CD4-positive, alpha-beta T cell treated with Interleukin-12 subunit alpha and Interleukin-12 subunit beta, for 1 hour (primary cell): ENCODE measurements at regions not wholly inside any gene's neighbourhood (a gene's known extent, or its start where the extent isn't known, plus 50 kb on each side); places are given as distances from the start of the nearest gene placed in this dataset.

Experiments
- DNase-seq: peaks from one replicate; pipeline ENCODE4 v3.0.0-alpha.2; 2020

- no peak for DNase-seq
Measured at GRCh38 chr13:110773480-110773879, 60.0 kb downstream of the ING1 start.

DNA sequence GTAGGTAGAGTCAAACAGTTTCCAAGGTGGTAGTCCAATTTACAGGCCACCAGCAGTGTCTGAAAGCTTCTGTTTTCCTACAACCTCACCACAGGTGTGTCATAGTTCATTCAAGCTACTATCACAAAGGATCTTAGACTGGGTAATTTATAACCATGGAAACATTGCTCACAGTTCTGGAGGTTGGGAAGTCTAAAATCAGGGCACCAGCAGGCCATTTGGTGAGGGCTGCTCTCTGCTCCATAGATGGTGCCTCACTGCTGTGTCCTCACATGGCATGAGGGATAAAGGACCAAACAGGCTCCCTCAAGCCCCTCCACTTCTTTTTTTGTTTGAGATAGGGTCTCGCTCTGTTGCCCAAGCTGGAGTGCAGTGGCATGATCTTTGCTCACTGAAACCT, 60.6 kb downstream of the ING1 start:
- DNase-seq, result no peak

GRCh38 chr13:110774490-110774889, 61.0 kb downstream of the ING1 start:
- no peak for DNase-seq

- no peak for DNase-seq
Measured at GRCh38 chr13:110775576-110775975, 62.1 kb downstream of the ING1 start.

DNA sequence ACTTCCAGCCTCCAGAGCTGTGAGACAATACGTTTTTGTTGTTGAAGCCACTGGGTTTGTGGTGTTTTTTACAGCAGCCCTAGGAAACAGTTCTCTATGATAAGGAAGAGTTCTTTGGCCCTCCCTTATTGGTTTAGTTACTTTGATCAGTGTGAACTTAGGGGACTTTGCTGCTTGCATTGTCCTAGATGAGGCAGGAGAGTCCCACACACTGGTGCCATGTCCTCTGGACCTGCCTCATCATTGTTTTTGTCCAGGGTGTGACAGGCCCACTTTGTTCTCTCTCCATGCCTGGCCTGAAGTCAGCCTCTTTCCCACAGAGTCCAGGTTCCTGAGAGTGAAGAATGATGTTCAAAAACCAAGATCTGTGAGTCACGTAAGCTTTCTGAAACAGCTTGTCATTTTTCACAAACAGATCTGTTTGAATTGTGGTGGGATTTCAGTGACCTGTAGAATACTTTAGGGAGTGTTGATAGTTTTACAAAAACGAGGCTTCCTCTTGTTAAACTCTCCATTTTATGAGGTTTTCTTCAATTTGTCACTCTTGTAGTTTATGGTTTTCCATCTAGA, 63.8 kb downstream of the ING1 start:
- no peak for DNase-seq

DNA sequence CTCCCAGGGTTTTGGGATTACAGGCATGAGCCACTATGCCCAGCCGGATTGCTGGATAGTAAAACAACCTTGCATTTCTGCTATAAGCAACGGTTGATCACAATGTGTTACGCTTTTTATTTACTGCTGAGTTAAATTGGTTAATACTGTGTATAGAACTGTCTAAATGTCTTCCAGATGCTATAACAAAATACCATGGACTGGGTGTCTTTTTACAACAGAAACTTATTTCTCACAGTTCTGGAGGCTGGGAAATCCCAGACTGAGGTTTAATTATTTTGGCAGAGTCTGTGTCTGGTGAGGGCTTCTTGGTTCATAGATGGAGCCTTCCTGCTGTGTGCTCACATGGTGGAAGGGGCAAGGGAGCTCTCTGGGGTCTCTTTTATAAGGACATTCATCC, 65.5 kb downstream of the ING1 start:
- DNase-seq, result no peak

DNA sequence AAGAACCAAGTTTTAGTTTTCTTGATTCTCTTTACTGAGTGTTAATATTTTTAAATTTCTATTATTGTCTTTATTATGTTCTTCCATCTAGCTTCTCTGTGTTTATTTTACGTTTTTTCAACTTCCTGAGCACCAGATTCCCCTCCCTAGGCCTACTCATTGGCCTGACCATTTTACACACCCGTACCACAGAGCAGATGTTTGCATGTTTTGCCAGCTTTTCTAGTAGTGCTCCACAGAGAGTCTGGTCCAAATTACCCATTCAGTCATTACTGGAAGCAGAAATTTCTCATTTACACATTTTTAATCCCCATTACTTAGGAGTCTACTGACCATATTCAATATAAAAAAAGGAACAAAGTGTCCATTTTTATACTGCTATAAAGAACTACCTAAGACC, 66.9 kb downstream of the ING1 start:
- no peak for DNase-seq

DNA sequence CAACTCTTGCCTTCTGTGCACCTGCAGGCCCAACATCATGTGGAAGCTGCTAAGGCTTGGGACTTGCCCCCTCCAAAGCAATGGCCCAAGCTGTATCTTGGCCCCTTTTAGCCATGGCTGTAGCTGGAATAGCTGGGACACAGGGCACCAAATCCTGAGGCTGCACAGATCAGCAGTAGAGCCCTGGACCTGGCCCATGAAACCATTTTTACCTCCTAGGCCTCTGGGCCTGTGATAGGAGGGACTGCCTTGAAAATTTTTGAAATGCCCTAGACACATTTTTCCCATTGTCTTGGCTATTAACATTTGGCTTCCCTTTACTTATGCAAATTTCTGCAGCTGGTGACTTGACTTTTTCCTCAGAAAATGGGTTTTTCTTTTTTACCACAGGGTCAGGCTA, 68.7 kb downstream of the ING1 start:
- no peak for DNase-seq

- no peak for DNase-seq
Measured at GRCh38 chr13:110784704-110785103, 71.2 kb downstream of the ING1 start.

GRCh38 chr13:110788778-110789177, 75.3 kb downstream of the ING1 start:
- DNase-seq, result no peak

DNA sequence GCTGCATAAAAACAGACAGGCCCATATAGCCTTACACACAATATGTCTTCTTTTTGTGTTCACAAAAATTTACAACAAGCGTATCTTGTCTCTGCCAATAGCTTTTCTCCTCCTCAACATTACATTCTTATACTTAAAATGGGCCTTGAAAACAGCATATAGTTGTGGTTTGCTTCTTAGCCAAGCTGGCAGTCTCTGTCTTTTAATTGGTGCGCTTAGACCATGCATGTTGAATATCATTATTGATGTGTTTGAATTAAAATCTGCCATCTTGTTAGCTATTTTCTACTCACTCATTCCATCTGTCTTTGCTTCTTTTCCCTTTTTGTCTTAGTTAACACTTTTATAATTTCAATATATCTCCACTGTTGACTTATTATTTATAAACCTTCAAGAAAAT, 76.4 kb downstream of the ING1 start:
- DNase-seq, result no peak

DNA sequence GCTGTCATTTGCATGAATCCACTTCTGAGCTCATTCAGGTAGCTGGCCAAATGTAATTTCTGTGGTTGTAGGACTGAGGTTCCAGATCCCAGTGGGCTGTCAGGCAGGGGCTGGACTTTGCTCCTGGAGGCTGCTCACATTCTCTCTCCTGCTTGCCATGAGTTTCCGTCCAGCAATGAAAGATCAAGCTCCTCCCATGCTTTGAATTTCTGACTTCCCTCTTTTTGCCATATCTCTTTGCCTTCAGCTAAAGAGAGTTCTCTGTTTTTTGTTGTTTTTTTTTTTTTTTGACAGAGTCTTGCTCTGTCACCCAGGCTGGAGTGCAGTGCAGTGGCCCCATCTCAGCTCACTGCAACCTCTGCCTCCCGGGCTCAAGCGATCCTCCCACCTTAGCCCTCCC, 76.9 kb downstream of the ING1 start:
- DNase-seq, result no peak

DNA sequence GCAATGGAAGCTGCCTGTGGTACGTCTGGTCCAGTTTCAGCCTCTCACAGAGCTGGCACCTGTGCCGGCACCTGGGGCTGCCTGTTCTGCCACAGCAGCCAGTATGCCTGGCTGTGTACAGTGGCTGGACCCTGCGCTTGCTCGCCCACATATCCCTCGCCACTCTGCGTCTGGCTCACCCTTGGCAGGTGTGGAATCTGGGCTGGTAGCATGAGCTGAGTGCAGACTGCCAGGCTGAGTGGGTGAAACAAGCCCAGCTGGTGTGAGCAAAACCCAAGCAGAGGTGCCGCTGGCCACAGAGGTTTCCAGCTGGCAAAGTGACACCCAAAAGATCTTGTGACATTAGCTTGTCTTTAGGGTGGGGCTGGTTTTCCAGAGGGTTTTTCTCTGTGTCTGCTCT, 80.7 kb downstream of the ING1 start:
- DNase-seq, result no peak

DNA sequence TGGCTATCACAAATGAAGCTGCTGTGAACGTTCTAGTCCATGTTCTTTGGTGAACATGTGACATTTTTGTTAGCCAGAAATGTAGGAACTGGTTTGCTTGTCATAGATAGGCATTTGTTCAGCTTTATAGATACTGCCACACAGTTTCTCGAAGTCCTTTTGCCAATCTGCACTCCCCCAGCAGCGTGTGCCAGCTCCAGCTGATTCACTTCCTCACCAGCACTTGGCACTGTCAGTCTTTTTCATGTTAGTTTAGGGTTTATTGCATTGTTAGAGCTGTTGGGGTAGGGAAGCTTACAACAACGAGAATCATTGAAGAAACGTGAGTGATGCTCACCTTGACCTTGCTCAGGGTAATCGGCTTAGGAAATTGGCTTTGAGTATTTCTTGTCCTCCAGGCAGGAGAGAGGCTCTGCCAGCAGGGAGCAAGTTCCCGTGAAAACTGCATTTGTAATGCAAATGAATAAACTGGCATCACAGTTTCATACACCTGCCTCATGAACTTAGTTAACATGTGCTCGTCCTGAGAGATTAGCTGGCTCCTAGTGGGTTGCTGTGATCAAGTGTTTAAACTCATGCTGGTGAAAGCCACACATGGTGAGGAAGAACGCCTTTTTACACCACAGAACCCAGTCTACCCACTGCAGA, 83.9 kb downstream of the ING1 start:
- no peak for DNase-seq

DNA sequence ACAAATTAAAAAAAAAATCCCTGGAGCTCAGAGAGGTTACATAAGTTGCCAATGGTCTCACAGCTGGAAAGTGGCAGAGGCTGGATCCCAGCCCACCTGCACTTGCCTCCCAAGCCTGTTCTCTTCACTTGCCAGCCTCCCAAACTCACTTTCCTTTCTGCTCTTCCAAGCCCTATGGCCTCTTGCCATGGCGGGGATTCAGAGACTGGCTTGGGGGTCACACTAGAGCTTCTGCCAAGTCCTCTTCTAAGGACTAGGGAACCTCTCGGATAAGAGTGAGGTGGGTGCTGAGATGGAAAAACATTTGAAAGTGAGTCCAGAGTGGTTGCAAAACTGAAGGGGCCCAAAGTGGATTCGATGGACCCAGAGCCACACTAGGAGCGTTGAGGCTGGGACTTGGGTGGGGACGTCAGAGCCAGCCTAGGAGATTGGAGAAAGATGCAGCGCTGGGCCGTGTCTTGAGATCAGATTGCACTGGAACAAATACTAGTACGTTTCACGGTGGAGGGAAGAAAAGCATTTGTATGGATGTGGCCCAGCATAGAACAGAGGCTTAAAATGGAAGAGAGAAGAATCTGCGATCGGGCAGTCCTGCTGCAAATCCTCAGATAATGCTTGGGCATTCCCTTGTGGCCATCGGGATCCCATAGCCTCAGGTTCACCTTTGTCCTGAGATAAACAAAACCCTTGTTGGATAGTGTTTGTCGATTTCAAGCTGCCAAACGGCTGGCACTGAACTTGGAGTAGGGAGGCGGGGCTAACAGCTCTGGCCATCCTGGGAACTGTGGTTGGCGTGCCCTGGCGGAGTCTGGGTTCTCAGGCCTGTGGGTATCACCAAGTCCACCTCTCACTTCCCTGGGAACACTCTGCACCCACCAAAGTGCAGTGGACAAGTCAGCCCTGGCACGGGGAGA, 84.8 kb downstream of the ING1 start:
- no peak for DNase-seq

- DNase-seq, result no peak
Measured at GRCh38 chr13:110799246-110800236, 86.0 kb downstream of the ING1 start.

- peak; percentile 24 for DNase-seq
Measured at GRCh38 chr13:110801044-110801443, 87.5 kb downstream of the ING1 start.

DNA sequence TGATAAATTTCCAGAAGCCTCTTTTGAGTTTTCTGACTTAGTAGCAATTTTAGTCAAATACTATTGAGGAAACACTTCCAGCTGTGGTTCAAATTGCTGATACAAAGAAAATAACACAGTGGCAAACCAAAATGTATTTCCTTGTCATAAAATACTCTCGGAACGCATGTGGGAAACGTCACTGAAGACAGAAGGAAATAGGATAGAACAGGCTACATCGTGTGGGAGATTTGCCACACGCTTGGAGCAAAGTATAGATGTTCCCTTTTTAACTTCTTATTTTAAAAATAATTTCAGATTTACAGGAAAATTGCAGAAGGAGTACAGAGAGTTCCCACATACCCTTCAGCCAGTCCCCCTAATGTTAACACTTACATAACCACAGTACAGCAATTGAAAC, 88.8 kb downstream of the ING1 start:
- no peak for DNase-seq

- DNase-seq, result no peak
Measured at GRCh38 chr13:110806636-110807035, 93.1 kb downstream of the ING1 start.

DNA sequence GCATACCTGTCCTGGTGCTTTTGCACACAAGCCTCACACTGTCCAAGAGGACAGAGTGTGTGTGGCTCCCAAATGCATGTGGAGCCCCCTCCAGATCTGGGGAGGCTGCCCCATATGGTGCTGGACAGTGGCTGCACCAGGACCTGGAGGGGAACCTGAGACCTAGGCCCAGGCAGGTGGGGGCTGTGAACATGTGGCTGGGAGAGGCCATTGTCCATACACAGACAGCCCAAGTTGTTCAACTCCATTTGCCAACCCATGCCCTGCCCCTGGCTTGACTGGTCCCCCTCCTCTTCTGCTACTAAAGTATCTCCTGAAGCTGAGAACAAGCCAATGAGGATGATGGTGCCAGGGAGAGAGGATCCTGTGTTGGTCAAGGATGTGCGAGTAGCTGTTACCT, 94.0 kb downstream of the ING1 start:
- DNase-seq, result no peak

DNA sequence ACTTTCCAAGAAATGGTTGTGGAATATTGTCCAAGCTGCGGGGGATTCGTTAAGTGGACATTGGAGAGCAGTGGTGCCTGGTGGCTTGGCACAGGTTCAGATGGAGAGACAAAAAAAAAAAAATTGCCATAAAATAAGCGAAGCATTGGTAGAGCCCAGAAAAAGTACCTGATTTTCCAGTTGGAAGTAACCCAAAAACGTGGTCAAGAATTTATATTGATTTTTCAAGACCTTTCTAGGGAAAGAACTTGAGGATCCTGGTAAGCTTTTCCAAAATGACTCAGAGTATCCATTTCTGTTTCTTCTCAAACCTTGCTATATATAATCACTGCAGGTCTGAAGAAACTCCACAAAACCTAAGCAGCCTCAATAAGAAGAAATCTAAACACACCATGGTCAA, 94.6 kb downstream of the ING1 start:
- DNase-seq, result no peak

DNA sequence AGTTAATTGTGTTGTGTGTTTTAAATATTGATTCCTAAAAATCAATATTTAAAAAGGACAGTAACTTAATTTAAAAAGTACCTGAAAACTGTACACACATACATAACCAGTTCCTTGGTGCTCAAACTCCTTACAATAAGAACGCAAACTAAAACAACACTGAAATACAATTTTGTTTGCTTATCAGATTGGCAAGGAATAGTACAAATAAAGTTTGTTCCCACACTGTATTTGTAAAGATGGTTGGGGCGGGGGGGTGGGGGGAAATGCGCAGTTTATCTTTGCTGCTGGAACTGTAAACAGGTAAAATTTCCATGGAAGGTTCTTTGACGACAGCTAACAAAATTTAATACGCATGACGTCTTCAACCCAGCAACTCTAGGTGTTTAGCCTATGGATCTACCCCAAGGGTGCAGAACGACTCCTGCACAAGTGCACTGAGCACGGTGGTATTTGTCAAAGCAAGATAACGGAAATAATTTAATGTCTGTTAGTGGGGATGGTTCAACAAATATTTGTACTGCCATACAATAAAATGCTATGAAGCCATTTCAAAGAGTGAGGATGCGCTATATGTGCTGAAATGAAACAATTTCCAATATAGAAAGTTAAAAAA, 96.5 kb downstream of the ING1 start:
- DNase-seq, result no peak
